ENCODE measurements at regions not wholly inside any gene's neighbourhood (a gene's known extent, or its start where the extent isn't known, plus 50 kb on each side); places are given as distances from the start of the nearest gene placed in this dataset.
"Not testable (repeated sequence)": the region's sequence is repeated elsewhere in the genome, so short reads cannot be mapped to it uniquely, and the experiment has no call there.

DNA sequence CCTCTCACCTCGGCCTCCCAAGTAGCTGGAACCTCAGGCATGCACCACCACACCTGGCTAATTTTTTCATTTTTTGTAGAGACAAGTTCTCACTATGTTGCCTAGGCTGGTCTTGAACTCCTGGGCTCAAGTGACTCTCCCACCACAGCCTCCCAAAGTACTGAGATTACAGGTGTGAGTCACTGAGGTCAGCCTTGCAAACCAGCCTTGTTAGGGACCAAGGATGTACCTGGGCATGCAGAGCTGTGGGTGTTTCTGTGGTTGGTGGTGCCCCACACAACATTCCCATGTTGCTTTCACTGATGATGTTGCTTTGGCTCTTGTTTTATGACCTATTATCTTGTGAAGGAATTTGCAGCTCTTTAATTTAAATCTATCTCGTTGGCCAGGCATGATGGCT is 54.8 kb downstream of the OTUD1 start:
- no peak for DNase-seq (ENCODE audit: low spot score)

DNA sequence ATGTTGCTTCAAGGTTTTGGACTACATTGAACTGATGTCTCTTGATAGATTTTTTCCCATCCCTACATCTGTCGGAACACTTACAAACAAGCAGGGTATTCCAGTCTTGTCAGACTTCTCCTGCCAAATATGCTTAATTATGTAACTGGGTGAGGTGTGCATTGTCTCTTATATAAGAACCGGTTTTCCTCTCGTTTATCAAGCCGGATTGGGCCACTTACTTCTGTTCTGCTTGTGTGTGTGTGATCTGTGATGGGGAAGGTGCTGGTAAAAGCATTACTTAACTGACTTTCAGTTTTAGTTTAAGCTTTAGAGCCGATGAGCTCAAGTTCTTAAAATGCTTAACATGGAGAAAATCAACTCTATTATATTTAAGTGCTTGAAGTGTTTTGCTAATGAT is 57.9 kb downstream of the OTUD1 start:
- DNase-seq (ENCODE audit: low spot score), result no peak

DNA sequence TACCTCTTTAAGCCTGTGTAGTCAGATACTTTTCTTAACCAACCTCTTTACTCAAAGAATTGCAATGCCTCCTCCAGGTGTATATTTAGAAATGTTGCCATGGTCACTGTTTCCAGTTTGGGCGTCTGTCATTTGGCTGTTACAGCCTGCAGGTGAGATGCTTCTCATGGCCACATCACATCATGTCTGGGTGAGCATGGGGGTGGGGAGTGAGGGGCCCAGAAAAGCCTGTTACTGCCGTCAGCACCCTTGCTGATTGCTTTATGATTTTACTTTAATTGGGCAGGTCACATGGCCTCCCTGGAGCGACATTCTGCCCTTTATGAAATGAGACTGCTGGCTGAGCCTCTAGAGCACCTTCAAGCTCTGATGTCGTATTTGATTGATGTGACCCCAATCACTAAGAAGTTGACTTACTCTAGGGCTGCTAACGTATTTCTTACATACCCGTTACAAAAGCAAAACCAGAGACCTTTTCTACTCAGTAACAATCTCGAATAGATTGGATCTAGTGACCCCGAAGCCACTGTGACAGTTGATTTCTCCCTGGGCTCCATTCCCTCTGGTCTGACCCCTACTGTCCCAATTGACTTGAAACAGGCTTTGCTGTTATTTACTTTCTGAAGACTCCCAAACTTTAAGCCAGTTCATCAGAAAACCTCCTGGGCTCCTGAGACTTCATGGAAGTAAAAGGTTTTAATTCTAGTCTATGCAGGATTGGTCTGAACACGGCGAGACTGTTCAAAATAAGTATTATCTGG is 60.7 kb downstream of the OTUD1 start:
- DNase-seq (ENCODE audit: low spot score), result no peak

DNA sequence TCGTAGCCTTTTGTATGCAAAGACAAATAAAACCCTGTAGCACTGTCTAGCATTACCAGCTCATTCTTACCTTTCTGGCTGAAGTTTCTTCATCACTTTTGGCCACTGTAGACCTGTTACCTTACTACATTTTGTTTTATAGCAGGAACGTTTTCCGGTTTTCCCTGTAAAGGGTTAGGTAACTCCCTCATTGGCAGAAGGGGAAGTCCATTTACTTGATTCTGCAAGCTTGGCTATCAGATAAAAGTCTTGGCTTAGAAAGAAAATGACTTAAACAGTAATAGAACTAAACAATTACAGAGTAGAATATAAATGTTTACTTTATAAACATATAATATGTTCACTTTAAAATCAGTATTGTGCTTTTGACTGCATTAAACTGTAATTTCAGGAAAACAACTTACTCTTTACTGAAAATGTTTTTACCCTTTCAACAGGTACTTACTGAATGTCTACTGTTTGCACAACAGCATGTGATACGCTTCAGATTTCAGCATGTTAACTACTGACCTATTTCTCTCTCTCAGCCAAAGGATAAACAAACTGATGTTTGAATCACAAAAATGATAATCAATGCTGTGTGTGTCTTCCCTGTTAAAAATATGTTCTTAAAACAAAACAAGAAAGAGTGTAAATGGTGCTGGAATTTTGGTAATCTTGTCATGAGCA is 67.1 kb downstream of the OTUD1 start:
- DNase-seq (ENCODE audit: low spot score), result no peak

GRCh38 chr10:23512355-23513058 is 73.6 kb downstream of the OTUD1 start:
- DNase-seq (ENCODE audit: low spot score), result peak; percentile 88

DNA sequence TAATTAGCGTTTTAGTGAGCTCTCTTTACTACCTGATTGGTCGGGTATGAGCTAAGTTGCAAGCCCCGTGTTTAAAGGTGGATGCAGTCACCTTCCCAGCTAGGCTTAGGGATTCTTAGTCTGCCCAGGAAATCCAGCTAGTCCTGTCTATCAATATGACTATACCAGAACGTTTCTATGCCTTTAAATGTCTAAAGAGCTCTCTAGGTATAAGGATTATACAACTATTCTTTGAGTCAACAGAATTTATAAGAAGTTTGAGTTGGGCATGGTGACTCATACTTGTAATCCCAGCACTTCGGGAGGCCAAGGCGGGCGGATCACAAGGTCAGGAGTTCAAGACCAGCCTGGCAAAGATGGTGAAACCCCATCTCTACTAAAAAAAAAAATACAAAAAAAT is 74.7 kb downstream of the OTUD1 start:
- not testable (repeated sequence) for DNase-seq (ENCODE audit: low spot score)

- DNase-seq (ENCODE audit: low spot score), result peak; percentile 36
Measured at GRCh38 chr10:23514321-23514720, 75.4 kb downstream of the OTUD1 start.

- DNase-seq (ENCODE audit: low spot score), result peak; percentile 67
Measured at GRCh38 chr10:23516530-23516929, 77.7 kb downstream of the OTUD1 start.

DNA sequence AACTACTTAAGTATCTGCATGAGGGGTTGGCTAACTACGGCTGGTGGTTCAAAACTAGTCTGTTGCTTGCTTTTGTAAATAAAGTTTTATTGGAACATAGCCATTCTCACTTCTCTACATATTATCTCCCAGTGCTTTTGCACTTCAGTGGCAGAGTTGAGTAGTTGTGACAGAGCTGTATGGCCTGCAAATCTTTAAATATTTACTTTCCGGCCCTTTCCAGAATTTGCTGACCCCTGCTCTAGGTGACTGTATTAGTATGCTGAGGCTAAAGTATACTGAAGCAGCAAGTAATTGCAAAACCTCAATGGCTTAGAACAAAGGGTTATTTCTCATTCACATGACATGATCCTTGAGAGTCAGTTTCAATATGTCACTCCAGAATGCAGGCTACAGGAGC is 78.3 kb downstream of the OTUD1 start:
- no peak for DNase-seq (ENCODE audit: low spot score)

DNA sequence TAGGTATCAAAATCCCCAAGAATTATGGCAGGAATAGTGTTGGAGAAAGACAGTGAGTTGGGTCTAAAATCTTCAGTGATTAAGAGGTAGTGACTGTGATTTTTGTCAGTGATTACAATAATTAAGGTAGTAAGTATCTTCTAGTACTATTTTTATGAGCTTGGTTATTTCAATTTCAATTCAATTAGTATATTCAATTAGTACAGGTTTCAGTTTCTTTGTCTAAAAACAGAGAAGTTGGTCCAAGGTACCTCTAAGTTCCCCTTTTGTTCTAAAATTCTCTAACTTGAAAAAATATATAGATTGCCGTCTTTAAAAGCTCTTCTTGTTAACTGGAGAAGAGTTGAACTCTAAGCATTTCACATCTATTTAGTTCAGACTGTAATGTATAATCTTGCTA is 82.9 kb downstream of the OTUD1 start:
- no peak for DNase-seq (ENCODE audit: low spot score)

GRCh38 chr10:23522345-23522744 is 83.5 kb downstream of the OTUD1 start:
- no peak for DNase-seq (ENCODE audit: low spot score)

DNA sequence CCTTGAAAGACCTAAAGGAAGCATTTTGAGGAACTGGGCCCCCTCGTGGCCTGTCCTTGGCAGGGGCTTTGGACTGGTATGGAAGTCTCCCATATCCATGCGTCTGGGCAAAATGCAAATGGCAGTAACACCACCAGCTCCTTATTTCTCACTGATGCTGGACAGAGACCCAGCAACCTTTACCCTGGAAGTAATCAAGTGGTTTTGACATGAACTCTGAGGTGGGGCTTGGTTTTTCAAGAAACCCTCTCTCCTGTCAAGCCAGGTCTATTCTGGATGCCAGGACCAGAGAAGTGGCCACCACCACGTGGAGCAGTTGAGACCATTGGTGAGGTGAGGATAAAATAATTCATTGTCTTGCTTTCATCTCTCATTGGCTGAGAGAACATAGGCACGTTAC is 84.4 kb downstream of the OTUD1 start:
- no peak for DNase-seq (ENCODE audit: low spot score)

GRCh38 chr10:23525406-23525805 is 86.5 kb downstream of the OTUD1 start:
- DNase-seq (ENCODE audit: low spot score), result peak; percentile 48

GRCh38 chr10:23528419-23528818 is 89.5 kb downstream of the OTUD1 start:
- DNase-seq (ENCODE audit: low spot score), result no peak

GRCh38 chr10:23529625-23530024 is 90.8 kb downstream of the OTUD1 start:
- DNase-seq (ENCODE audit: low spot score), result no peak

- peak; percentile 61 for DNase-seq (ENCODE audit: low spot score)
Measured at GRCh38 chr10:23530079-23530478, 91.2 kb downstream of the OTUD1 start.

- DNase-seq (ENCODE audit: low spot score), result no peak
Measured at GRCh38 chr10:23533212-23533611, 94.3 kb downstream of the OTUD1 start.

GRCh38 chr10:23534326-23534725 is 95.5 kb downstream of the OTUD1 start:
- no peak for DNase-seq (ENCODE audit: low spot score)

- no peak for DNase-seq (ENCODE audit: low spot score)
Measured at GRCh38 chr10:23534761-23535160, 95.9 kb downstream of the OTUD1 start.

DNA sequence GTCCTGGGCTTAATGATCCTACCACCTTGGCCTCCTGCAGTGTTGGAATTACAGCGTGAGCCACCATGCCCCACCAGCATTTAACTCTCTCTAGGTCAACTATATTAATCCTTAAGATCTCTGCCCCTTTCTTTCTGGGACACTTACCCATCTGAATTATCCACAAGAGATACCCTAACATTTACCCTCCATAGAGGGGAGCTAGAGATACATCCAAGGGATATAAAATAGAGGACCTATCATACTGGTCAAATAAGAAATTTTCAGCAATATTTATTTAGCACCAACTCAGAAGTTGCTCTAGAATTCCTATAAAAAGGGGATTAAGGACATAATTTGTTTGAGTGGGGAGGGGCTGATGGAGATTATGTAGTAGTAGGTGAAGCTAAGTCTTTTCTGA is 96.5 kb downstream of the OTUD1 start:
- peak; percentile 29 for DNase-seq (ENCODE audit: low spot score)

DNA sequence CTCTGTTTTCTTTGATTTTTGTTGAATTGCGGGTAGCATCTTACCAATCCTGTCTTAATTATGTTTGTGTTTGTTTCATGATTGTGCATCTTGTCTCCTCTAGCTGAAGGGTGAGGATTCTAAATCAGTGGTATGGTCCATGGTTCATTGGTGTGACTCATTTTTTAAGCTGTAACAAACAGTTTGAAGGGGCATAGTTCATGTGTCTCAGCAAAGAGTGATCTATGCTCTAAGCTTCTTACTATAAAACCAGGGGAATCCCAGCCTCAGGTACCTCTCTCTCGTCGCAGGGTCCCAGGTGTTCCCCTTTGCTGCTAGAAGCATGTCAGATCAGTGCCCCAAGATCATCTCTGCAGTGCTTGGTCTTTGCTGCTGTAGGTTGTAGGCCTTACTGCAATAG is 100.1 kb downstream of the OTUD1 start:
- no peak for DNase-seq (ENCODE audit: low spot score)

- no peak for DNase-seq (ENCODE audit: low spot score)
Measured at GRCh38 chr10:23540401-23541030, 101.6 kb downstream of the OTUD1 start.

All from RKO (cell line).